ENCODE measurements at regions not wholly inside any gene's neighbourhood (a gene's known extent, or its start where the extent isn't known, plus 50 kb on each side); places are given as distances from the start of the nearest gene placed in this dataset.
"Not testable (repeated sequence)": the region's sequence is repeated elsewhere in the genome, so short reads cannot be mapped to it uniquely, and the experiment has no call there.

DNA sequence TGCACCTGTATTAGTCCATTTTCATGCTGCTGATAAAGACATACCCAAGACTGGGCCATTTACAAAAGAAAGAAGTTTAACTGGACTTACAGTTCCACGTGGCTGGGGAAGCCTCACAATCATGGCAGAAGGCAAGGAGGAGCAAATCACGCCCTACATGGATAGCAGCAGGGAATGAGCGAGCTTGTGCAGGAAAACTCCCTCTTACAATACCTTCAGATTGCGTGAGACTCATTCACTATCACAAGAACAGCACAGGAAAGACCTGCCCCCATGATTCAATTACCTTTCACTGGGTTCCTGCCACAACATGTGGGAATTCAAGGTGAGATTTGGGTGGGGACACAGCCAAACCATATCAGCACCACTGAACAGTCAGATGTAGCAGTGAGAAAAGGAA lies 137.4 kb downstream of the DACT1 start:
- not testable (repeated sequence) for TF ChIP-seq POLR2A, EP300 (IDR thresholded peaks at IDR 0.05)
- TF ChIP-seq, protein P1, sequence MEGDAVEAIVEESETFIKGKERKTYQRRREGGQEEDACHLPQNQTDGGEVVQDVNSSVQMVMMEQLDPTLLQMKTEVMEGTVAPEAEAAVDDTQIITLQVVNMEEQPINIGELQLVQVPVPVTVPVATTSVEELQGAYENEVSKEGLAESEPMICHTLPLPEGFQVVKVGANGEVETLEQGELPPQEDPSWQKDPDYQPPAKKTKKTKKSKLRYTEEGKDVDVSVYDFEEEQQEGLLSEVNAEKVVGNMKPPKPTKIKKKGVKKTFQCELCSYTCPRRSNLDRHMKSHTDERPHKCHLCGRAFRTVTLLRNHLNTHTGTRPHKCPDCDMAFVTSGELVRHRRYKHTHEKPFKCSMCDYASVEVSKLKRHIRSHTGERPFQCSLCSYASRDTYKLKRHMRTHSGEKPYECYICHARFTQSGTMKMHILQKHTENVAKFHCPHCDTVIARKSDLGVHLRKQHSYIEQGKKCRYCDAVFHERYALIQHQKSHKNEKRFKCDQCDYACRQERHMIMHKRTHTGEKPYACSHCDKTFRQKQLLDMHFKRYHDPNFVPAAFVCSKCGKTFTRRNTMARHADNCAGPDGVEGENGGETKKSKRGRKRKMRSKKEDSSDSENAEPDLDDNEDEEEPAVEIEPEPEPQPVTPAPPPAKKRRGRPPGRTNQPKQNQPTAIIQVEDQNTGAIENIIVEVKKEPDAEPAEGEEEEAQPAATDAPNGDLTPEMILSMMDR (IDR thresholded peaks at IDR 0.05) = not testable (repeated sequence)
